ENCODE measurements at regions not wholly inside any gene's neighbourhood (a gene's known extent, or its start where the extent isn't known, plus 50 kb on each side); places are given as distances from the start of the nearest gene placed in this dataset.
"Not testable (repeated sequence)": the region's sequence is repeated elsewhere in the genome, so short reads cannot be mapped to it uniquely, and the experiment has no call there.

DNA sequence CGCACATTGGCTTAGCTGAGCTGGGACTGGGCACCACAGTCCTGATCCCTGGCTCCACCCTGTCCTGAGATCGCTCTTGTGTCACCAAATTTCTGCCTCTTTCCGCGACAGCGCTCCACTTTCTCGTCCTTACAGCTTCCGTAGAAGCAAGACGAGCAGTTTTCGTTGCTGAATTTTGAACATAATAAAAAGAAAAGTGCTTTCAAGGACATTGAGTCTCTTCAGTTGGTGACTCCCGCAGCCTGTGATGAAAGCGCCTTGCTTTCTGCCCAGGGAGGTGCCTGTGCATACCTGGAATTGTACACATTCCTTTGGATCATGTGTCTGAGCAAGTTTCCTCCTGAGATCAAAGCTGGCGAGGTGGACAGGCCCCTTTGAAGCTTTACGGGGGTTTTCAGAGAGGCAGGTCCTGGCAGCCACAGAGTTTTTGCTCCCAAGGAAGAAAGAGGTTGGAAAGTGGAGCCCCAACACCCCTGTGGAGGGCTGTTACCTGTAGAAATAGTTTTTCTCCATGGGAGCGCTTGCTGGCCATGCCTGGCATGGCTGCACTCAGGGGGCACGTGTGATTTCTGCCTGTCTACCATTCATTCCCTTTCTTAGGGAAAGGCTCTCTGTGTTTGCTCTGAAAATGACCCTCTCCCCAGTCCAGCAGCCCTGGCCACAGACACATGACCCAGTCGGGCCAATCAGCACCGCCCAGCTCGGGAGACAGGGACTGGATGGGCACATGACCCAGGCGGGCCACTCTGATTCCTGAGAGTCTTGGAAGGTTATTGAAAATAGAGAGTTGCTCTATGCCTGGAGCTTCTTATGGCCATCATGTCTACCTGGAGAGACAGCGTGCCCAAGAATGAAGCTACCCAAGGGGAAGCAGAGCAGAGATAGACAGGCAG, 115.6 kb upstream of the OTOS start:
- DNase-seq, result no peak

GRCh38 chr2:240256704-240257637, 116.5 kb upstream of the OTOS start:
- DNase-seq, result no peak

DNA sequence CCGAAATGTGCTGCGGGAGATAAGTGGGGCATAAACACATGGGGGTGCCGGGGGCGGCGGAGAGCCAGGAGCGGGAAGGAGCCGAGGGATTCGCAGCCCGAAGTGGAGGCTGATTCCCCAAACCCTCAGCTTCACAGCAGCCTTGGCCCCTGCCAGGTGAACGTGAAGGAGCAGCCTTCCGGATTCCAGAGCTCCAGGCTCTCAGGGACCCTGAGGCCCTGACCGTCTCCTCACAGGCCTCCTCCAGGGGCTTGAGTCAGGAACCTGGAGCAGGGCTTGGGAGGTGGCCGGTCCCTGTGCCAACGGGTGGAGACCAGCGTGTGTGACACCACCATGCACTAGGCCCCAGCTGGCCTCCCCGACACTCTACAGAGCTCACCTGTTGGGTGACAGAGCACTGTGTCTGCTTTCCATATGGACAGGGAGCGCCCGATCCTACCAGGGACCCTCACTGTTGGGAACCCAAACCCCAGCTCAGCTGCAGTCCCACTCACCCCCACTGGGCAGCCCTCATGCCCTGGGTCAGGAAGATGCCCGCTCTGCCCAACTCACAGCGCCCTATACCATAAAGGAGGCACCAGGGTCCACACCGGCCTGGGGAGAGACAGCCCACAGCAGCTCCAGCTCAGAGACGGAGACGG, 117.6 kb upstream of the OTOS start:
- no peak for DNase-seq

- no peak for DNase-seq
Observed at GRCh38 chr2:240258685-240259084, 118.2 kb upstream of the OTOS start.

DNA sequence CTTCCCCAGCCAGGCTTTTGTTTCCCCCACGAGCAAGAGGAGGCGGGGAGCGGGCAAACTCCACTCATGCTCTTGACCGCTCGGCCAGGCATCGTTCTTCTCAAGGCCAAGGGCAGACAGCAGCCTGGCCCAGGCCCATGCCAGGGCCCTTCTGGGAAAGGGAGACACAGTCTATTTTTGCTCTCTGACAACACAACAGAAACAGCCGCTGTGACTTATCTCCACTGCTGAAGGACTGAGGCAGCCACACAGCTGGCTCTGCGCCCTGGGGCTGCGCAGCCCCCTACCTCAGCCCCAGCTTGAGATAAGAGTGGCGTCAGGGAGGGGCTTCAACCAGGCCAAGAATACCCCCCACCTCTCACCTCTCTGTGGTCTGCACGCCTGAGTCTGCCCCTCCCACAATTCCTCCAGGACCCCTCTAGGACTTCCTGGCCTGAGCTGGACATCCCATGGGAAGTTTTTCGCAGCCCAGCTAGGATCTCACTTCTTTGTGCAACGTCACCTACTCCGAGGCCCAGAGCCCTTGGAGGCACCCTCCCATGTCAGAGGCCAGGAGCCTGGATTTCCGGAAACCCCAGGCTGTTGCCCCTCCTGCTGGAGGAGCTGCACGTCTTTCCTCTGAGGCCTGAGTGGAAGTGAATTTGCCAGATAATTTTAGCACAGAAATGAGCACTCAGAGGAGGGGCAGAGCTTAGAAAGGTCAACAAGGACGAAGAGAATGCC, 118.9 kb upstream of the OTOS start:
- DNase-seq, result no peak

DNA sequence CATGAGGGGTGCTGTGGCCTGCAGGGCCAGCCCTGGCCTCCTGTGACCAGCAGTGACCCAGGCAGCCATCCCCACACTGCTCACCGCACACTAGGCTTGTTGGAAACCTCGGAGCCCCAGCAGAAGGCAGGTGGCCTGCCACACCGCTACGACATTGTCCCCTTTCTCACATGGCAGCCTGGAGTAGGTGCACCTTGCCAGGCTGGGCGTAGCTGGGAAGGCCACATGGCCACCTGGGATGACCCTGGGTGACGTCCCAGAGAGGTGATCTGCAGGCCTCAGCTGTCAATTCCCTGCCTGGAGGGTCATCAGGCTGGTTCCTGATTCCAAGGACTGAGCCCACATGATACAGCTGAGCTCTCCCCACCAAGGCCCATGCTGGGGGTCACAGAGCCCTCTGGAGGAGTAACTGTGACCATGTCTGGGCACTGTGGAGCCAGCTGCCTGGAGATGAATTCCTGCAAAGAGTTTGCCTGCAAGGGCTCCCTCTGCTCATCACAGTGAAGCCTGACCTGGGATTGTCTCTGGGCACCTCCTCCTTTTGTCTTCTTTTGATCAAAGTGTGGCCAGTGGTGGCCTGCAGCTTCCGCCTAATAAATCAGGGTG, 119.6 kb upstream of the OTOS start:
- no peak for DNase-seq

DNA sequence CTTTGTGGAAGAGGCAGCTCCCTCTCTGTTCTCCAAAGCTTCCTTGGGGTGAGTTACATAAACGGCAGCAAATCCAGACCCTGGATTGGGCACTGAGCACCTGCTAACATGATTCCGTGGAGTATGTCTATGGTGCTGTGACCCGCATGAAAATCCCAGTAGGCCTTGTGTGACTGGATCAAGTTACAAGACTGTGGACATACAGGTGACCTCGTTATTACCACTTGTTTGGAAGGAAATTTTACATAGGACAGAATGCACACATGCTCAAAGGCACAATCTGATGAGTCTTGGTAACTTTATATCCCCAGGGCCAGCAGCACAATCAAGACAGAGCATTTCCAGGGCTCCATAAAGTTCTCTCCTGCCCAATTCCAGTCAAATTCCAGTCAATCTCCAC, 120.2 kb upstream of the OTOS start:
- no peak for DNase-seq

GRCh38 chr2:240262578-240262977, 122.1 kb upstream of the OTOS start:
- not testable (repeated sequence) for DNase-seq

DNA sequence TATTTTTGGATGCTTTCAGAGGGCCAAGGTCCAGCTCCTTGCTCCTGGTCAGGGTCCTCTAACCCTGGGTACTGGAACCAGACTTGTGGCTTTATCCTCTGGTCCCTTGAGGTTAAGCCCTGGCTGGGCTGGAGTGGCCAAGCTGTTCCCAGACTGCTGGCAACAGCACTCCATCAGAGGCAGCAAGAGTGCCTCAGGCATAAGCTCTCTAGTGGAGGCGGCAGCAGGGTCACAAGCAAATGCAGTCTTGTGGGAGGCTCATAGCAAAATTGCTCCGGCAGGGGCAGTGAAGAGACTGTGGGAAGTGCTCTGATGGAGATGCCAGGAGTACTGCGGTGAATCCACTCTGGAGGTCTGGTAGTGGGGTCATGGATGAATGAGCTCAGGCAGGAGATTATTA, 128.9 kb upstream of the OTOS start:
- no peak for DNase-seq

- no peak for DNase-seq
Observed at GRCh38 chr2:240269886-240270285, 129.4 kb upstream of the OTOS start.

- DNase-seq, result no peak
Observed at GRCh38 chr2:240271716-240272341, 131.4 kb upstream of the OTOS start.

DNA sequence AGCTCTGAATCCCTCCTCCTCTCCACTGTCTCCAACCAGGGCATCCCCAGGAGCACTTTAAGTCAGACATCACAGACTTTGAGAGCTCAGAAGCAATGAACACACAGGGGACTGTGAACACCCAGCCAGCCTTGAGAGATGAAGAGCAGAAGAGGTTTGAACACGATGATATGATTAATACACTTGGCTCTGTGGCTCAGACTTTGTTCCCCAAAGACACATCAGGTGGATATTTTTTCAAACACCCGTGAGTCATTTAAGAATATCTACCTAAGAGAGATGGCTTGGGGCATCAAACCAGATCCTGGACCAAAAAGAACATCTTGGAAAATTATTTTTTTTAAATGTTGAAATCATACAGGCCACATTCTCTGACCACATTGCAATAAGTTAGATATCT, 134.9 kb upstream of the OTOS start:
- no peak for DNase-seq

- no peak for DNase-seq
Observed at GRCh38 chr2:240277073-240277806, 136.8 kb upstream of the OTOS start.

DNA sequence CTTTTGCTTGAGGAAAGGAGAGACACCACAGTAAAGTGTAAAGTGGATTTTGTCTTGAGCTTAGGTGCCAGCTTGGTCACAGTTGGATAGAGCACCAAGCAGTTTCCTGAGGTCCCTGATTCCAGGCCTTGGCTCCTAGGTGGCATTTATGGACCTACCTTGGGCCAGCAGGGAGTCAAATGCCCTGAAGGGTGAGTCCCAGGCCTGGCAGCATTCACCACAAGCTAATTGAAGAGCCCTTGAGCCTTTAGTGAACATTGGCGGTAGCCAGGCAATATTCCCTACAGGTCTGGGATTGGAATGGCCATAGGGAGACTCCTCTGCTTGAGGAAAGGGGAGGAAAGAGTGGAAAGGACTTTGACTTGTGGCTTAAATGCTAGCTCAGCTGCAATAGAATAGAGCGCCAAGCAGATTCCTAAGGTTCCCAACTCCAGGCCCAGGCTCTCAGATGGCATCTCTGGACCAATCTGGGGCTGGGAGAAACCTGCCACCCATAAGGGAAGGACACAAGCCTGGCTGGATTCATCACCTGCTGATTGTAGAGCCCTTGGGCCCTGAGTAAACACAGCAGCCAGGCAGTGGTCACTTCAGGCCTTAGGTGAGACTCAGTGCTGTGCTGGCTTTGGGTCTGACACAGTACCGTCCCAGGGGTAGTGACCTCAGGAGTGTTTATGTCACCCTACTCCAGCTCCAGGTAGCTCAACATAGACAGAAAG, 137.5 kb upstream of the OTOS start:
- no peak for DNase-seq

DNA sequence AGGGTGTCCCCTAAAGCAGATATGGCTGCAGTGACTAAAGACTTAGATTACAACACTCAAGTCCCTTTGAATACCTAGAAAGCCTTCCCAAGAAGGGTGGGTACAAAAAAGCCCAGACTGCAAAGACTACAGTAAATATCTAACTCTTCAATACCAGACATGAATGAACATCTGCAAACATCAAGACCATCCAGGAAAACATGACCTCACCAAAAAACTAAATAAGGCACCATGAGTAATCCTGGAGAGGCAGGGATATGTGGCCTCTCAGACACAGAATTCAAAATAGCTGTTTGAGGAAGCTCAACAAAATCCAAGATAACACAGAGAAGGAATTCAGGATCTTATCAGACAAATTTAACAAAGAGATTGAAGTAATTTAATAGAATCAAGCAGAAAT, 138.2 kb upstream of the OTOS start:
- no peak for DNase-seq

- DNase-seq, result no peak
Observed at GRCh38 chr2:240280621-240281020, 140.2 kb upstream of the OTOS start.

DNA sequence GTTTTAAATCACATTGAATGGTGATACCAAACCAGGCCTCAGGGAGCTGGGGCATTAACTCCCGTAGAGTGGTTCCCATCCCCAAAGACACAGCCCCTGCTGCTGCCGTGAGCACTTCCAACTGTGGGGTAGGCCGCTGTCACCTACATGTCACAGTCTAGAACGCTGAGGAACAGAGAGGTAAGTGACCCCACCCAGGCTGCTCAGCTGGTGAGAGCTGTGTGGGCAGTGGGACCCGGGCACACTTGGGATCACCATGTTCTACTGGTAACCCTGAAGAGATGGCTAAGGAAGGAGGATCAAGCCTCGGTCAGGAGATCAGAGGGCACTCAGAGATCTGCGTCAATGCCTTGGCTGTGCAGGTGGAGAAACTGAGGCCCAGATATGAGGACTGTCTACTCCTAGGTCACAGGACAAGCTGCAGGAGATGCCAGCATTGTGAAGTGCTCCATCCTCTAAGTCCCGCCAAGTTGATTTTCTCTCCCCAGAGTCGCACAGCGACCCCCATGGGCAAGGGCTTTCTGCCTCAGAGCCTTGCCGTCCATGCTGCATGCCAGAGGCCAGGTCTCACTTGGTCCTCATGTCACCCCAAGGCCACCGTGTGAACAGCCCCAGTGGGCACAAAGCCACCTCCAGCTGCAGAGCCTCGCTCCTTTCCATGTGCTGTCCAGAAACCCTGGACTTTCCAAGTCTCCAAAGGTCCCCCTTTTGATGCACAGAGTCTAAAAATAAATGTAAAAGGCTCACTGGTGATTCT, 144.2 kb upstream of the OTOS start:
- DNase-seq, result no peak

DNA sequence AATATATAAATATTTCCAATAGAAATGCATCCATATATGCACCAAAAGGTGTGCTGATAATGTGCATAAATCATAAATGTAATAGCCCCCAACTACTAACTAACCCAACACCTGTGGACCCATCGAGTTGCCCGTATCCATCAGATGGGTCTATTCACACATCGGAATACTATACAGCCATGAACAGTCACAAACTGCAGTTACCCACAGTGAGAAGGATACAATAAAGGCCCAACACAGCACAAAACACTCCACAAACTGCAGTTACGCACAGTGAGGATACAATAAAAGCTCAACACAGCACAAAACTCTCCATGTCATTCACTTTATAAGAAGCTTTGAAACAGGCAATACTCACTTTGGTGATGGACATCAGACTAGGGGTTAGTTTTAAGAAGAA, 145.3 kb upstream of the OTOS start:
- no peak for DNase-seq

GRCh38 chr2:240286596-240286995, 146.1 kb upstream of the OTOS start:
- no peak for DNase-seq

DNA sequence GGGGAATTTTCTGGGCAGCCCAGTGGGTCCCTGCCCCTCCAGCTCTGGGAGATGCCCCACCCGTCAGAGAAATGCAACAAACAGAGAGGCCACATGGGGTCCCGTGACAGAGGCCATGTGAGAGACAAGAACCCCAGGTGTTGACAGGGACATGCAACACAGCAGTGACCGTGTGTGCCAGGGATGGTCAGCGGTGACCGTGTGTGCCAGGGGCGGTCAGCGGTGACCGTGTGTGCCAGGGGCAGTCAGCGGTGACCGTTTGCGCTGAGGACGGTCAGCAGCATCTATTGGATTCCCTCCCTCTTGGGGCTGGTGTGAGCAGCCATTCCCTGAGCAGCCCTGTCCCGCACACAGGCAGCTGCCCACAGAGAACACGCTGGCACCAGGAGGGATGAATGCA, 146.6 kb upstream of the OTOS start:
- DNase-seq, result no peak

Measured in NCI-H2029 (cell line).